ENCODE measurements at regions not wholly inside any gene's neighbourhood (a gene's known extent, or its start where the extent isn't known, plus 50 kb on each side); places are given as distances from the start of the nearest gene placed in this dataset.
A peak's percentile ranks its signal among the peaks of the same experiment; 100 is the strongest.

DNA sequence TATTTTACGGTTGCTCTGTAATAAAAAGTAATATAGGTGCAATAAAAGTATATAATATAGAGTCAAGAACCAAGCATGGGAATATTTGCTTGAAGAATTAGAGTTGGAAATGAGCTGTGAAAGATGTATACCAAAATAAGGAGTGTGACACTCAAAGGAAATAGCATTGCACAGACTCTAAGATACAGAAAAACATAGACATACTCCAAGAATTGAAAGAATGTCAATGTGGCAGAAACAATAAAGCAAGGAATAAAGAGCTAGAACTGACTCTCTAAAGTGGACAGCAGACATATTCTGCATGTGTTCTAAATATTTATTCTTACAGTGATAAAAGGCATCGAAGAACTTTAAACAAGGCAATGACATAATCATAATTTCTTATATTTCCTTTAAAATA, 561.1 kb upstream of the SETBP1 start:
- H3K4me3 ChIP-seq (replicated peaks; ENCODE audit: low read depth, low read length), result no peak overlapping the region
- no peaks in the 10 kb centered on the region for H3K27me3 ChIP-seq (replicated peaks; ENCODE audit: control insufficient read depth, insufficient read depth, low read length)
- no peaks in the 10 kb centered on the region for H3K36me3 ChIP-seq (ENCODE audit: control insufficient read depth, insufficient read depth, low read length)
- DNase-seq (ENCODE audit: extremely low read depth, insufficient read length), result no peak
- TF ChIP-seq, protein P1, sequence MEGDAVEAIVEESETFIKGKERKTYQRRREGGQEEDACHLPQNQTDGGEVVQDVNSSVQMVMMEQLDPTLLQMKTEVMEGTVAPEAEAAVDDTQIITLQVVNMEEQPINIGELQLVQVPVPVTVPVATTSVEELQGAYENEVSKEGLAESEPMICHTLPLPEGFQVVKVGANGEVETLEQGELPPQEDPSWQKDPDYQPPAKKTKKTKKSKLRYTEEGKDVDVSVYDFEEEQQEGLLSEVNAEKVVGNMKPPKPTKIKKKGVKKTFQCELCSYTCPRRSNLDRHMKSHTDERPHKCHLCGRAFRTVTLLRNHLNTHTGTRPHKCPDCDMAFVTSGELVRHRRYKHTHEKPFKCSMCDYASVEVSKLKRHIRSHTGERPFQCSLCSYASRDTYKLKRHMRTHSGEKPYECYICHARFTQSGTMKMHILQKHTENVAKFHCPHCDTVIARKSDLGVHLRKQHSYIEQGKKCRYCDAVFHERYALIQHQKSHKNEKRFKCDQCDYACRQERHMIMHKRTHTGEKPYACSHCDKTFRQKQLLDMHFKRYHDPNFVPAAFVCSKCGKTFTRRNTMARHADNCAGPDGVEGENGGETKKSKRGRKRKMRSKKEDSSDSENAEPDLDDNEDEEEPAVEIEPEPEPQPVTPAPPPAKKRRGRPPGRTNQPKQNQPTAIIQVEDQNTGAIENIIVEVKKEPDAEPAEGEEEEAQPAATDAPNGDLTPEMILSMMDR (IDR thresholded peaks at IDR 0.05; ENCODE audit: insufficient read depth, low read length, poor library complexity, severe bottlenecking), result no peak

DNA sequence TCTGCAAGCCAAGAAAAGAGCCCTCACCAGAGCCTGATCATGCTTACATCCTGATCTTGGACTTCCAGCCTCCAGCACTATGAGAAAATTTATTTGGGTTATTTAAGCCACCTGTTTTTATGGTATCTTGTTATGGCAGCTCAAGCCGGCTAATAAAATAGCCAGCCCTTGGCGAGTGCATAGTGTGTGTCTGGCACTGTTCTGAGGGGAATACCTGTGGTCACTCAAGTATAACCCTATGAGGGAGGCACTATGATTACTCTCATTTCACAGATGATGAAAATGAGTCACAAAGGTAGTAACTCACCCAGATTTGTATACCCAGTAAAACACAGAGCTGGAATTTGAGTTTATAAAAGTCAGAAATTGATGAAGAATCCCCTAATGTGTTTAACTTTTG, 556.9 kb upstream of the SETBP1 start:
- H3K36me3 ChIP-seq (ENCODE audit: control insufficient read depth, insufficient read depth, low read length), result no peaks in the 10 kb centered on the region
- no peak overlapping the region for H3K4me3 ChIP-seq (replicated peaks; ENCODE audit: low read depth, low read length)
- H3K27me3 ChIP-seq (replicated peaks; ENCODE audit: control insufficient read depth, insufficient read depth, low read length), result no peaks in the 10 kb centered on the region
- peak; percentile 6 for DNase-seq (ENCODE audit: extremely low read depth, insufficient read length)
- TF ChIP-seq, protein P1 (IDR thresholded peaks at IDR 0.05; ENCODE audit: insufficient read depth, low read length, poor library complexity, severe bottlenecking), result no peak

DNA sequence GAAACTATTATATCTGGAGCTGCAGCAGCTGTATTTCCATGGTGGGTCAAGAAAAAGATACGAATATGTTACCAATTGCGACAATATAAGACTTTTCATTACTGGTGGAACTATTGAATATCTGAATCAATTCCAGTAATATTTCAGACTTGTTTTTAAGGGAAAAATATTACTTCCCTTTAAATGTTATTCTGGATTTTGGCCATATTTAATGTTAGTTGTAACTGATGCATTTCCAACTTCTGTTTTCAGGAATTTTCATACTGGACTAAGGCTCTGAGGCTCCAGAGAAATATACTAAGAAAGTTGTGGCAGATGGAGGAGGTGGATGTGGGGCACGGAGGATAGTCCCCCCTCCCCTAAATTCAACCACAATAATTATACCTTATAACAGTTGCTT, 555.2 kb upstream of the SETBP1 start:
- Histone ChIP-seq H3K27me3 (replicated peaks; ENCODE audit: control insufficient read depth, insufficient read depth, low read length) (no peaks in the 10 kb centered on the region), H3K36me3 (ENCODE audit: control insufficient read depth, insufficient read depth, low read length) (no peaks in the 10 kb centered on the region), H3K4me3 (replicated peaks; ENCODE audit: low read depth, low read length) (no peak overlapping the region)
- TF ChIP-seq, protein P1 (IDR thresholded peaks at IDR 0.05; ENCODE audit: insufficient read depth, low read length, poor library complexity, severe bottlenecking), result no peak
- DNase-seq (ENCODE audit: extremely low read depth, insufficient read length), result no peak

DNA sequence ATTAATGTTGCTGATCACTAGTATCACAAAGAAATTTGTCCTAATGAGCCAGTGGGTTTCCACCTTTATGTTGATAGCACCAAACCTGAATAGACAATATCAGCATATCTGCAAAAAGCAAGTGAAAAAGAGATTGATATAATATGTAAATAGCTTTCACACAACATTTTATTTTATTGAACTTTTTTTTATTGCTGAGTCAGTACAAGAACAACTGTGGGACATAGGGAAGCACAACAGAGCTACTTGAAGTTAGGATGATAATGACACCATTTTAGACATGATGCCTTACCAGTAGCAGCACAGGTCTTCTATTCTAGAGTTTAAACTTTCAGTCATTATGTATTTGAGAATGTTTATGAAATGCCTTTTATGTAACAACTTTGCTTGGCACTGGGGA, 554.1 kb upstream of the SETBP1 start:
- no peak overlapping the region for H3K4me3 ChIP-seq (replicated peaks; ENCODE audit: low read depth, low read length)
- H3K36me3 ChIP-seq (ENCODE audit: control insufficient read depth, insufficient read depth, low read length), result no peaks in the 10 kb centered on the region
- H3K27me3 ChIP-seq (replicated peaks; ENCODE audit: control insufficient read depth, insufficient read depth, low read length), result no peaks in the 10 kb centered on the region
- no peak for DNase-seq (ENCODE audit: extremely low read depth, insufficient read length)
- TF ChIP-seq, protein P1 (IDR thresholded peaks at IDR 0.05; ENCODE audit: insufficient read depth, low read length, poor library complexity, severe bottlenecking), result no peak

DNA sequence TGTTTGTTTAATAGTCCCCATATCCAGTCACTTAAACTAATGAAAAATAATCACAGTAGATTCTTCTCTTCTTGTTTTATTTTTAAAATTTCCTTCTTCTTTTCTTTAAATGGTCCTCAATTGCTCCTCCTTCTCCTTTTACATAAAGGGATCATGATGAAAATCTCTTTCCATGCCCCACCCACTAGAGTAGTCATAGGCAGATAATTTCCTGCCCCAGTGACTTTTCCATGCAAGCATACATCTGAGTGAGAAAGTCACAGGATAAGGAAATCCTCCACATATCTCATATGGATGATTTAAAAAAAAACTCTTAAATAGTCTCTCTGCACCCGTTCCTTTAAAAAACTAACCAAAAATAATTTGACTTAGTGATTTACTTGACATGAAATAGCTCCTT, 552.3 kb upstream of the SETBP1 start:
- H3K4me3 ChIP-seq (replicated peaks; ENCODE audit: low read depth, low read length), result no peak overlapping the region
- TF ChIP-seq, protein P1 (IDR thresholded peaks at IDR 0.05; ENCODE audit: insufficient read depth, low read length, poor library complexity, severe bottlenecking), result no peak
- no peaks in the 10 kb centered on the region for H3K36me3 ChIP-seq (ENCODE audit: control insufficient read depth, insufficient read depth, low read length)
- H3K27me3 ChIP-seq (replicated peaks; ENCODE audit: control insufficient read depth, insufficient read depth, low read length), result no peaks in the 10 kb centered on the region
- DNase-seq (ENCODE audit: extremely low read depth, insufficient read length), result no peak

DNA sequence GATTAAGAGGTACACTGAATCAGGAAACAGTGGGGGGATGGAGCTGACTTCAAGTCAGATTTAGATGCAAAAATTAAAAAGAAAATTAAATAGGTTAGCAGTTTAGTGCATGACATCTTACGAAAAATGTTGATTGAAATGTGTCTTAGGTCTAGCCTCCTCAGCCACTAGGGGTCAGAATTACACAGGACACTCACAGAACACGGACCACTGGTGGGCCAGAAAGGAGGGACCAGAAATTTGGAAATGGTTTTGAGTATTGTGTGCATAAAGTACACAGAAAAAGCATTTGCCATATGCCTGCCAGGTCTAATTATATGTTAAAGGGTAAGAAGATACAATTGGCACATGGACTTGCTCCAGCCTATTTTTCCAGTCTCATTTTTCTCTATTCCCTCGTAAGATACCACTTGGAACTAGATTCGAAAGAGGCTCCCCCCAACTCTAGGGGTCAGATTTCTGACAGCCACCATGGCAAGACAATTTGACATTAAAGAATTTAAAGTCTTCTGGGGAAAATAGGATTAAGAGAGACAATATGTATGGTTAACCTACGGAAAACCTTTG, 550.2 kb upstream of the SETBP1 start:
- Histone ChIP-seq H3K4me3 (replicated peaks; ENCODE audit: low read depth, low read length) (no peak overlapping the region), H3K36me3 (ENCODE audit: control insufficient read depth, insufficient read depth, low read length) (no peaks in the 10 kb centered on the region), H3K27me3 (replicated peaks; ENCODE audit: control insufficient read depth, insufficient read depth, low read length) (no peaks in the 10 kb centered on the region)
- TF ChIP-seq, protein P1 (IDR thresholded peaks at IDR 0.05; ENCODE audit: insufficient read depth, low read length, poor library complexity, severe bottlenecking), result peak; percentile 72
- DNase-seq (ENCODE audit: extremely low read depth, insufficient read length), result no peak

Measured in GM06990 (cell line).